H1 (cell line): ENCODE measurements at regions not wholly inside any gene's neighbourhood (a gene's known extent, or its start where the extent isn't known, plus 50 kb on each side); places are given as distances from the start of the nearest gene placed in this dataset.
A peak's percentile ranks its signal among the peaks of the same experiment; 100 is the strongest.

ENCODE experiments used
- POLR2A ChIP-seq, 2 experiments: IDR thresholded peaks; 1 replicate in 1 of 2; 2 replicates in 1 of 2; pipeline ENCODE4 v1.6.1; 2011; ENCODE audit warnings: low read depth in 2 of 2, low read length in 2 of 2, mild to moderate bottlenecking in 2 of 2; ENCODE audit errors: control extremely low read depth in 1 of 2
- SIN3A ChIP-seq, 2 experiments: IDR thresholded peaks in 1 of 2; conservative IDR thresholded peaks in 1 of 2; 2 replicates each; pipeline ENCODE4 v1.6.1; 2011 to 2012; ENCODE audit warnings: low read length in 2 of 2, improper control_type of control experiment in 1 of 2, low read depth in 1 of 2, mild to moderate bottlenecking in 1 of 2

- TF ChIP-seq POLR2A (IDR thresholded peaks at IDR 0.05; ENCODE audit: control extremely low read depth in 1 of 2, low read depth in 2 of 2, low read length in 2 of 2) = no peak
- TF ChIP-seq SIN3A (conservative IDR thresholded peaks at IDR 0.05 in 1 of 2, IDR thresholded peaks at IDR 0.05 in 1 of 2; ENCODE audit: low read depth in 1 of 2, low read length in 2 of 2) = peak; percentile 67 to 93; a peak in 3 of 4 replicates
- TF ChIP-seq, all 59 proteins: peak for 4
These were observed 52.9 kb upstream of the FDX1 start (continued) for GRCh38 chr11:110376711-110377324.
